T47D (cell line): ENCODE measurements at regions not wholly inside any gene's neighbourhood (a gene's known extent, or its start where the extent isn't known, plus 50 kb on each side); places are given as distances from the start of the nearest gene placed in this dataset.

Source experiments
- DNase-seq, 2 experiments: peaks; one replicate each; pipeline versions ENCODE4 v3.0.0 to v3.0.0-alpha.2; 2011 to 2012; ENCODE audit warnings: low read depth in 1 of 2, low spot score in 1 of 2
- JUND ChIP-seq: IDR thresholded peaks from 2 replicates; pipeline ENCODE4 v1.6.1; 2012; ENCODE audit warnings: low read depth
- in situ Hi-C: cut with HindIII; loops from 2 replicates; pipeline ENCODE4 v1.10.0; 2016; ENCODE audit warnings: low sequenced_read_pairs, low pct_unique_long_range_greater_than_20kb

GRCh38 chr12:58242796-58243630 is 301.6 kb downstream of the ATP23 start:
- in situ Hi-C loops: no loop called here
- no peak for TF ChIP-seq JUND
- no peak for DNase-seq

GRCh38 chr12:58247633-58248032 is 306.3 kb downstream of the ATP23 start:
- in situ Hi-C loops: no loop called here
- TF ChIP-seq JUND: no peak
- DNase-seq: peak in 1 of 2 experiments; percentile 22

- TF ChIP-seq JUND: no peak
- in situ Hi-C loops: no loop called here
- no peak for DNase-seq
Measured at GRCh38 chr12:58248599-58248998, 307.2 kb downstream of the ATP23 start.

- no peak for DNase-seq
- in situ Hi-C loops: no loop called here
- no peak for TF ChIP-seq JUND
Measured at GRCh38 chr12:58249610-58250009, 308.2 kb downstream of the ATP23 start.

- DNase-seq: no peak
- in situ Hi-C loops: no loop called here
- no peak for TF ChIP-seq JUND
Measured at GRCh38 chr12:58250077-58250476, 308.7 kb downstream of the ATP23 start.

GRCh38 chr12:58252914-58253313 is 311.5 kb downstream of the ATP23 start:
- no peak for TF ChIP-seq JUND
- DNase-seq: no peak
- in situ Hi-C loops: no loop called here

GRCh38 chr12:58253663-58254062 is 312.3 kb downstream of the ATP23 start:
- in situ Hi-C loops: no loop called here

GRCh38 chr12:58254463-58255100 is 313.2 kb downstream of the ATP23 start:
- no peak for TF ChIP-seq JUND
- in situ Hi-C loops: no loop called here
- DNase-seq: no peak

More at GRCh38 chr12:58253663-58254062, 312.3 kb downstream of the ATP23 start:
- DNase-seq: no peak
- no peak for TF ChIP-seq JUND

- in situ Hi-C loops: no loop called here
- TF ChIP-seq JUND: no peak
- no peak for DNase-seq
Measured at GRCh38 chr12:58262796-58263195, 321.4 kb downstream of the ATP23 start.

- in situ Hi-C loops: no loop called here
- DNase-seq: no peak
Measured at GRCh38 chr12:58263816-58264215, 322.4 kb downstream of the ATP23 start.

GRCh38 chr12:58268069-58268468 is 326.7 kb downstream of the ATP23 start:
- in situ Hi-C loops: no loop called here
- DNase-seq: no peak
- no peak for TF ChIP-seq JUND

More at GRCh38 chr12:58263816-58264215, 322.4 kb downstream of the ATP23 start:
- no peak for TF ChIP-seq JUND

- in situ Hi-C loops: no loop called here
- DNase-seq: no peak
- no peak for TF ChIP-seq JUND
Measured at GRCh38 chr12:58269476-58269875, 328.1 kb downstream of the ATP23 start.

GRCh38 chr12:58270966-58271705 is 329.8 kb downstream of the ATP23 start:
- in situ Hi-C loops: no loop called here
- DNase-seq: no peak
- TF ChIP-seq JUND: no peak
